Rectal smooth muscle tissue (tissue), 1 donor: ENCODE measurements at regions not wholly inside any gene's neighbourhood (a gene's known extent, or its start where the extent isn't known, plus 50 kb on each side); places are given as distances from the start of the nearest gene placed in this dataset.
"Not testable (repeated sequence)": the region's sequence is repeated elsewhere in the genome, so short reads cannot be mapped to it uniquely, and the experiment has no call there.

Experiments used
- H3K27ac ChIP-seq: one replicate; pipeline ENCODE4 v1.7.0; 2013; ENCODE audit warnings: low read depth, low read length, inconsistent platforms
- H3K27me3 ChIP-seq: one replicate; pipeline ENCODE4 v1.7.0; 2013; ENCODE audit warnings: low read length; ENCODE audit not compliant: control insufficient read depth, insufficient read depth
- H3K36me3 ChIP-seq: one replicate; pipeline ENCODE4 v1.7.0; 2013; ENCODE audit warnings: low read length; ENCODE audit not compliant: control insufficient read depth, insufficient read depth
- H3K4me1 ChIP-seq: one replicate; pipeline ENCODE4 v1.7.0; 2013; ENCODE audit warnings: low read length; ENCODE audit not compliant: control insufficient read depth, insufficient read depth
- H3K4me3 ChIP-seq: one replicate; pipeline ENCODE4 v1.7.0; 2013; ENCODE audit warnings: low read length
- H3K9ac ChIP-seq: one replicate; pipeline ENCODE4 v1.7.0; 2013; ENCODE audit warnings: low read length

DNA sequence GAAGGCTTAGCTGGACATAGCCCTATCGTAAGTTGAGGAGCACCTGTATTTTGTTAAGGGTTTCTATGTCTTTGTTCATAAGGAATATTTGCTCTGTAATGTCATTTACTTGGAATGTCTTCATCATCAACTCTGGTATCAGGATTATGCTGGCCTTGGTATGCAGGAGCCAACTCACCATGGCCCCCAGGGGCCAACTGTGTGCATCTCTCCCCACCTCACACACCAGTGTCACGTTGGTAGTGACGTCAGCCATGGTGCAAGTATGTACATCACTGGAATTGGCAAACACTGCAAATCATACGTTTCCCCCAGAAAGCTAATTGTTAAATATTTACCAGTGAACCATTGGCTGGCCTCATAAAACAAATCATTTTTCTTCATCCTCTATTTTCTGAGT lies 70.8 kb downstream of the YTHDF1 start:
- H3K4me3 ChIP-seq: no peak overlapping the region
- no peak overlapping the region for H3K9ac ChIP-seq
- no peaks in the 10 kb centered on the region for H3K36me3 ChIP-seq
- H3K27ac ChIP-seq: no peak overlapping the region
- H3K4me1 ChIP-seq: no peaks in the 10 kb centered on the region
- H3K27me3 ChIP-seq: peaks cover 2% of the 10 kb centered on the region

DNA sequence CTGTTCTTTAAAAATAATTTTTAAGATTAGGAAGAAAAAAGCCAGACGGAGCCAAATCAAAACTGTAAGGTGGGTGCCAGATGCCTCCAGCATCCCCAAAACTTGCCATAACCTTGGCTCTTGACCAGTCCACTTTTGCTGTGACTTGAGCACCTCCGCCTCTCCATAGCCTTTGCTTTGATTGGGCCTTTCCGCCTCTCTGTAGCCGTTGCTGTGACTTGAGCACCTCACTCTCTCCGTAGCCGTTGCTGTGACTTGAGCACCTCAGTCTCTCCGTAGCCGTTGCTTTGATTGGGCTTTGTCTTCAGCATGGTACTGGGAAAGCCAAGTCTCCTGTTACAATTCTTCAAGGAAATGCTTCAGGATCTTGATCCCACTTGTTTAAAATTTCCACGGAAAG lies 73.0 kb downstream of the YTHDF1 start:
- Histone ChIP-seq H3K27ac (no peak overlapping the region), H3K4me3 (no peak overlapping the region), H3K9ac (no peak overlapping the region), H3K4me1 (no peaks in the 10 kb centered on the region), H3K36me3 (no peaks in the 10 kb centered on the region), H3K27me3 (no peaks in the 10 kb centered on the region)

DNA sequence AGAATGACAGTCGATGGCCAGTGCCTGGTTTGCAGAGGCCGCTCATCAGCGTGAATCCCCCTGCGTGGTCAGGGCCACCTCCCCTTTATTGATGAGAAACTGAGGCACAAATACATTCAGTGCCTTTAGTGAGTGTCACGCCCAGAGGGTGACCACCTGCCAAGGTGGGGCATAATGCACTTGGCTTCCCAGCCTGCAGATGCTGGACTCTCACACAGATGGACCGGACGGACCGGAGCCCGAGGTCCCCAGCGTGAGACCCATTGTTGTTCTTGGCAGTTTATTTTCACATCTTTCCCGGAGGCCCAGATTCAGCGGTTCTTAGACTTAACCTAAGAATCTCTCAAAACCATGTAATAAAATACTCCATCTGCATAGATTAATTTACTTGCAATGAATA lies 74.4 kb downstream of the YTHDF1 start:
- Histone ChIP-seq H3K27me3 (no peaks in the 10 kb centered on the region), H3K4me1 (no peaks in the 10 kb centered on the region), H3K4me3 (no peak overlapping the region)

DNA sequence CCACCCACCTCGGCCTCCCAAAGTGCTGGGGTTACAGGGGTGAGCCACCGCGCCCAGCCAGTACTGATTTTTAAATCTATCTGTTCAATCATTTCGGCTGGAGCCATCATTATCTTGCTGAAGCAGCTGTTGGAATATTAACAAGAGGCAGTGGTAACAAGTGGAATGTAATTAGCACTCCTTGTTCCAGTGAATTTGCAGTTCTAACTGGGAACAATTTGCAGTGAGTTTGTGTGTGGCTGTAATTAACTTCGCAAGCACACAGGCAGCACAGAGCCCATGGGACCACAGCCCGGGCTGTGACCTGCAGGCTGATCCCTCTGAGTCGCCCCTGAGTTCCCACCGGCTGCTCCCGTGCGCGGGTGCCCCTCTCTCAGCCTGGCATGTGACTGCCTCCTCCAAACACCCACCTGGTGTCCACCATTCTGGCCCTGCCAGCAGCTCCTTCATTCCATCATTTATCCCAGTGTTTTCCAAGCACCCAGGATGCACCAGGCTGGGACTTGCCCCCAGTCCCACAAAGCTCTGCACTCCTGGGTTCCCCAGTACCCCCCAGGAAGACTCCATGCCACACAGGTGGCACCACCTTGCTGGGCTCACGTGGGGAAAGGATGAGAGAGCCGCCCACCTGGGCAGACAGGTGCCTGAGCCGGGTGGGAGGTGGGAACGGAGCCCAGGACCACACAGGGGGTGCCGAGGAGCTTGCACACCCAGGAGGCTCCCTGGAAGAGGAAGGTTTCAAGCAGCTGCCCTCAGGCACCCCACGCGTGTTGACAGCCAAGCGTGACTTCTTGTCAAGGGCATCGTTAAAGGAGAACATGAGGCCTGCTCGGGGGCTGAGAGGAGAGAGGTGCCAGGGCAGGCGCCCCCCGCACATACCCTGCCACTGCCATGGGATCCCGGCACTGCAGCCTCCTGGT lies 75.2 kb downstream of the YTHDF1 start:
- Histone ChIP-seq H3K4me1 (no peaks in the 10 kb centered on the region), H3K27me3 (no peaks in the 10 kb centered on the region), H3K9ac (no peak overlapping the region), H3K36me3 (no peaks in the 10 kb centered on the region), H3K27ac (no peak overlapping the region), H3K4me3 (no peak overlapping the region)

More for the DNA sequence above, 74.4 kb downstream of the YTHDF1 start:
- no peak overlapping the region for H3K27ac ChIP-seq
- no peaks in the 10 kb centered on the region for H3K36me3 ChIP-seq
- no peak overlapping the region for H3K9ac ChIP-seq

DNA sequence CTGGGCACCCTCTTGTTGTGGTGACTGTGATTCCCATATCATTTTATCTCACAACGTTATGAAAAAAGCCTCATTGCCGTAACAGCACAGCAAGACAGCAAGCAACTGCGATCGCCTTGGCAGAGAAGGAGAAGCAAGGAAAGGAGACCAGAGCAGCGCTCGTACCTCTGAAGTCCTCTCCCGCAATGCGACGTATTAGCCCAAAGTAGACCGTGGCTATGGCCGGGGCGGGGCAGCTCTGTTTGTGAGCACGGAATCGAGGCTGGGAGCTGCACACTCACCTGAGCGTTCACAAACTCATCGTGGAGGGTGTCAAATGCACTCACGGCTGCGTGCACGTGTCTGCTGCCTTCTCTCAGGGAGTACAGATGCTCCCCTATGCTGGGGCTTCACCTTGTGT lies 76.1 kb downstream of the YTHDF1 start:
- Histone ChIP-seq H3K27me3 (no peaks in the 10 kb centered on the region), H3K27ac (no peak overlapping the region), H3K4me3 (no peak overlapping the region), H3K36me3 (no peaks in the 10 kb centered on the region), H3K4me1 (no peaks in the 10 kb centered on the region), H3K9ac (no peak overlapping the region)

DNA sequence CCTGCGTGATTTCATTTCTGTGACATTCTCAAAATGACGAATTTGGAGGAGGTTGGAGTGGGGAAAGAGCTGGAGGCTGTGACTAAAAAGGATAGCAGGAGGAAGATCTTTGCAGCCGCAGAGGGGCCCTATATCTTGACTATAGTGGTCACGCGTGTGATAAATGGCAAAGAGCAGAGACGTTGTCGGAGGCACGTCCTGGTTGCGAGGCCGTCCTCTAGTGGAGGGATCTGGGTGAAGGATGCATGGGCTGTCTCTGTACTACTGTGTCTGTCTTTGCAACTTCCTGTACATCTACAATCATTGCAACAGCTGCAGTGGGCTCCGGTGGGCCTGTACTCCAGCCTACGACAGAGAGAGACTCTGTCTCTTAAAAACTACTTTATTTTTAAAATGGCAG lies 76.6 kb downstream of the YTHDF1 start:
- Histone ChIP-seq H3K4me1 (no peaks in the 10 kb centered on the region), H3K27me3 (no peaks in the 10 kb centered on the region)

DNA sequence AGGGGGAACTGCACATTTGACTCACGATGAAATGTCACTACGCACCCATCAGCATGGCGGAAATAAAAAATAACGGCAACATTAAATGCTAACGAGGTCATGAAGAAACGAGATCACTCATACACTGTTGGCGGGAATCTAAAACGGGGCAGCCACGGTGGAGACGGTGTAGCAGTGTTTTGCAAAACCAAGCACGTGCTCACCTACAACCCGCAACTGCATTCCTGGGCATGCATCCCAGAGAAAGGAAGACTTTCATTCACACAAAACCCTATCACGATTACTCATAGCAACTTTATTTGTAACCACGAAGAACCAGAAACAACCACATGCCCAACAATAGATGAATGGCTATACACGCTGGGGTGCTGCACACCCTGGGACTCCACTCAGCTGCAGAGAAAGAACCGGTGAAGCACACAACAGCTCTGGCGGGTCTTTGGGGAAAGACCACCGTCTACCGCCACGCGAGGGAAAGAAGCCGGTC lies 77.0 kb downstream of the YTHDF1 start:
- Histone ChIP-seq H3K4me1 (no peaks in the 10 kb centered on the region), H3K36me3 (no peaks in the 10 kb centered on the region), H3K27me3 (no peaks in the 10 kb centered on the region), H3K27ac (no peak overlapping the region), H3K9ac (no peak overlapping the region), H3K4me3 (no peak overlapping the region)

More for the DNA sequence above, 76.6 kb downstream of the YTHDF1 start:
- Histone ChIP-seq H3K27ac (no peak overlapping the region), H3K4me3 (no peak overlapping the region), H3K36me3 (no peaks in the 10 kb centered on the region), H3K9ac (no peak overlapping the region)

DNA sequence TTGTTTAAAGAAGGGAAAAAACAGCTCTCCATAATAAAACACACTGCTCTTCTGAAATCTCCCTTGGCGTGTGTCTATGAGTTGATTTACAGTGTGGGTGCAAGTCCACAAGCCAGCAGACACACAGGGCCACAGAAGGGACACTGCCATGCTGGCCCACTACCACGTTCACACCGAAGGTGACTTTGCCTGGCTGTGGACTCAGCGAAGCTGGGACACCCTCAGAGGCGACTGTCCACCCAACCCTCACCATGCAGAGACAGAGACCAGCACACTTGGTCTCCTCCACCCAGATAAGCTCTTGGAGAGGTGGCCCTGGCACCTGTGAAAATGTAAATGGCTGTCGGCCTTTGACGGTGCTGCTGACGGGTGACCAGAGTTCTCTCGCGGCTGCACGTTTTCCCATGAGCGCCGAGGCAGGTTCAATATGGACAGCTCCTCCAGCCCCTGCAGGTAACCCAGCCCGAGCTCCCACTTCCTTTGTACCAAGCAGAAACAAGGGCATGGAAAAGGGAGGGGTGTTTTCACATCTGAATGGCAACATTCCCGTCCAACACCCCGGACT lies 78.0 kb downstream of the YTHDF1 start:
- no peak overlapping the region for H3K27ac ChIP-seq
- no peaks in the 10 kb centered on the region for H3K36me3 ChIP-seq
- no peak overlapping the region for H3K9ac ChIP-seq
- H3K4me1 ChIP-seq: no peaks in the 10 kb centered on the region
- peaks cover under 1% of the 10 kb centered on the region for H3K27me3 ChIP-seq
- H3K4me3 ChIP-seq: no peak overlapping the region

DNA sequence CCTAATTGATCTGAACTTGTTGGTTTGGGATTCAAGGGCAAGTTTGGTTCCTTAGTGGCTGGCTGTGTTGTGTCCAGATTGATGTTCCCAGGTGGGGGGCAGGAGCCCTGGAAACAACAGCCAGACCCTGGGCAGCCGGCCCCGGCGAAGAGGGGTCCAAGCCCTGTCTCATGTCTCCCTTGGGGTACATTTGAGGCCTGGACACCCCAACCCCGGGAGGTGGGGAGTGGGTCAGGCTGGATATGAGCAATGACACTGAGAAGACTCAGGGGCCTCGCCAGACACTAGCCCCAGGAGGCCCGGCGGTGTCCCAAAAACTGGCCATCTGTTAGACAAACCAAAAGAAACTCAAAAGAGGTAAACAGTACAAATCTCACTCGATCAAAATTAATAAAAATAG lies 79.6 kb downstream of the YTHDF1 start:
- no peak overlapping the region for H3K27ac ChIP-seq
- H3K4me3 ChIP-seq: no peak overlapping the region
- no peaks in the 10 kb centered on the region for H3K36me3 ChIP-seq
- H3K4me1 ChIP-seq: no peaks in the 10 kb centered on the region
- H3K27me3 ChIP-seq: peaks cover 7% of the 10 kb centered on the region
- no peak overlapping the region for H3K9ac ChIP-seq

DNA sequence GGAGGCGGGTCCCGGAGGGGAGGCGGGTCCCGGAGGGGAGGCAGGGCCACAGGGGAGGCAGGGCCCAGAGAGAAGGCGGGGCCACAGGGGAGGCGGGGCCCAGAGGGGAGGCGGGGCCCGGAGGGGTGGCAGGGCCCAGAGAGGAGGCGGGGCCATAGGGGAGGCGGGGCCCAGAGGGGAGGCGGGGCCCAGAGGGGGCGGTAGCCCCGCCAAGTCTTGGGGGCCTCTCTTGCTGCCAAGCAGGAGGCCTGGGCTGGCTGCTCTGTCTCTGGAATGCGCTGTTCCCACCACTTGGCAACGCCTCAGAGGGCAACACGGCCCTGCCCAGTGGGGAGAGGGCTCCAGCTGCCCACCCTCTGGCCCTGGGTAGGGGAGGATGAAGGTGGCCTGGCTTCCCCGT lies 80.5 kb downstream of the YTHDF1 start:
- no peaks in the 10 kb centered on the region for H3K36me3 ChIP-seq
- no peak overlapping the region for H3K27ac ChIP-seq
- no peak overlapping the region for H3K4me3 ChIP-seq
- H3K27me3 ChIP-seq: peaks cover 10% of the 10 kb centered on the region
- H3K4me1 ChIP-seq: no peaks in the 10 kb centered on the region
- H3K9ac ChIP-seq: no peak overlapping the region

DNA sequence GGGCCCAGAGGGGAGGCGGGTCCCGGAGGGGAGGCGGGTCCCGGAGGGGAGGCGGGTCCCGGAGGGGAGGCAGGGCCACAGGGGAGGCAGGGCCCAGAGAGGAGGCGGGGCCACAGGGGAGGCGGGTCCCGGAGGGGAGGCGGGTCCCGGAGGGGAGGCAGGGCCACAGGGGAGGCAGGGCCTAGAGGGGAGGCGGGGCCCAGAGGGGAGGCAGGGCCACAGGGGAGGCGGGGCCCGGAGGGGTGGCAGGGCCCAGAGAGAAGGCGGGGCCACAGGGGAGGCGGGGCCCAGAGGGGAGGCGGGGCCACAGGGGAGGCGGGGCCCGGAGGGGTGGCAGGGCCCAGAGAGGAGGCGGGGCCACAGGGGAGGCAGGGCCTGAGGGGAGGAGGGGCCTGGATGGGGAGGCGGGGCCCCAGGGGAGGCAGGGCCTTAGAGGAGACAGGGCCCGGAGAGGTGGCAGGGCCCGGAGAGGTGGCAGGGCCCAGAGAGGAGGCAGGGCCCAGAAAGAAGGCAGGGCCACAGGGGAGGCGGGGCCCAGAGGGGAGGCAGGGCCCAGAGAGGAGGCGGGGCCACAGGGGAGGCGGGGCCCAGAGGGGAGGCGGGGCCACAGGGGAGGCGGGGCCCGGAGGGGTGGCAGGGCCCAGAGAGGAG lies 81.1 kb downstream of the YTHDF1 start:
- H3K9ac ChIP-seq, H3K4me3 ChIP-seq, H3K27ac ChIP-seq, H3K27me3 ChIP-seq, H3K36me3 ChIP-seq, H3K4me1 ChIP-seq: not testable (repeated sequence)

DNA sequence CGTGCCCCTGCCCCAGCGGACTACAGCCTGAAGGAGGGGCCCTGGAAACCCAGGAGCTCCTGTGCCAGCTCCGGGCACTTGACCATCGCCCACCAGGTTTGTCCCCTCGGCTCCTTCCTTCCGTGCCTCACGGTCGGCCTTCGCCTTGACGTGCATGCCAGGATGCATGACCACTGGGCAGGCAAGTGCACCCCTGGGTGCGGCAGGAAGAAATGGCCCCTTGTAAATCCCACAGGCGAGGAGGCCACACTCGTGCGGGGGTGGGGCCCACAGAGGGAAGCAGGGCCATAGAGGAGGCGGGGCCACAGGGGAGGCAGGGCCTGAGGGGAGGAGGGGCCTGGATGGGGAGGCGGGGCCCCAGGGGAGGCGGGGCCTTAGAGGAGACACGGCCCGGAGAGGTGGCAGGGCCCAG lies 81.7 kb downstream of the YTHDF1 start:
- no peak overlapping the region for H3K27ac ChIP-seq
- no peak overlapping the region for H3K9ac ChIP-seq
- peaks cover 10% of the 10 kb centered on the region for H3K27me3 ChIP-seq
- no peak overlapping the region for H3K4me3 ChIP-seq
- H3K4me1 ChIP-seq: no peaks in the 10 kb centered on the region
- H3K36me3 ChIP-seq: no peaks in the 10 kb centered on the region
